ENCODE measurements at regions not wholly inside any gene's neighbourhood (a gene's known extent, or its start where the extent isn't known, plus 50 kb on each side); places are given as distances from the start of the nearest gene placed in this dataset.
"Not testable (repeated sequence)": the region's sequence is repeated elsewhere in the genome, so short reads cannot be mapped to it uniquely, and the experiment has no call there.

- no peak for TF ChIP-seq CTCF (IDR thresholded peaks at IDR 0.05; ENCODE audit: unreplicated experiment)
- no peaks in the 10 kb centered on the region for H3K4me1 Mint-ChIP-seq (ENCODE audit: insufficient read depth, unreplicated experiment)
- CTCF ChIA-PET, result no interaction called here
- intact Hi-C loops (cut with micrococcal nuclease), result no loop called here
- no peak overlapping the region for H3K27ac Mint-ChIP-seq (ENCODE audit: low read depth, unreplicated experiment)
- peaks cover 5% of the 10 kb centered on the region for H3K36me3 Mint-ChIP-seq (ENCODE audit: insufficient read depth, unreplicated experiment)
- peaks cover 34% of the 10 kb centered on the region for H3K9me3 Mint-ChIP-seq (ENCODE audit: unreplicated experiment)
- POLR2A ChIA-PET, result no interaction called here
- H3K4me3 Mint-ChIP-seq (ENCODE audit: unreplicated experiment), result no peak overlapping the region
- H3K27me3 Mint-ChIP-seq (ENCODE audit: insufficient read depth, unreplicated experiment), result no peaks in the 10 kb centered on the region
- BruUV-seq (replicated peaks), result no TSS peak
- no peak for DNase-seq (ENCODE audit: unreplicated experiment)
Observed at GRCh38 chr9:65405253-65405652, 120.2 kb upstream of the FOXD4L5 start.

- POLR2A ChIA-PET, result no interaction called here
- no peak for DNase-seq (ENCODE audit: unreplicated experiment)
- Mint-ChIP-seq H3K27ac (ENCODE audit: low read depth, unreplicated experiment) (no peak overlapping the region), H3K36me3 (ENCODE audit: insufficient read depth, unreplicated experiment) (no peaks in the 10 kb centered on the region), H3K27me3 (ENCODE audit: insufficient read depth, unreplicated experiment) (no peaks in the 10 kb centered on the region), H3K4me1 (ENCODE audit: insufficient read depth, unreplicated experiment) (no peaks in the 10 kb centered on the region), H3K4me3 (ENCODE audit: unreplicated experiment) (no peak overlapping the region), H3K9me3 (ENCODE audit: unreplicated experiment) (peaks cover 27% of the 10 kb centered on the region)
- CTCF ChIA-PET, result no interaction called here
- TF ChIP-seq CTCF (IDR thresholded peaks at IDR 0.05; ENCODE audit: unreplicated experiment), result no peak
- BruUV-seq (replicated peaks), result no TSS peak
- intact Hi-C loops (cut with micrococcal nuclease), result no loop called here
Observed at GRCh38 chr9:65404232-65405006, 119.4 kb upstream of the FOXD4L5 start.

- intact Hi-C loops (cut with micrococcal nuclease), result no loop called here
- Mint-ChIP-seq H3K9me3 (ENCODE audit: unreplicated experiment) (peaks cover 27% of the 10 kb centered on the region), H3K36me3 (ENCODE audit: insufficient read depth, unreplicated experiment) (no peaks in the 10 kb centered on the region), H3K27me3 (ENCODE audit: insufficient read depth, unreplicated experiment) (no peaks in the 10 kb centered on the region), H3K4me3 (ENCODE audit: unreplicated experiment) (no peak overlapping the region), H3K27ac (ENCODE audit: low read depth, unreplicated experiment) (no peak overlapping the region), H3K4me1 (ENCODE audit: insufficient read depth, unreplicated experiment) (no peaks in the 10 kb centered on the region)
- ChIA-PET CTCF (no interaction called here), POLR2A (no interaction called here)
- no peak for TF ChIP-seq CTCF (IDR thresholded peaks at IDR 0.05; ENCODE audit: unreplicated experiment)
- no peak for DNase-seq (ENCODE audit: unreplicated experiment)
- BruUV-seq (replicated peaks), result no TSS peak
Observed at GRCh38 chr9:65403721-65404120, 118.7 kb upstream of the FOXD4L5 start.

- intact Hi-C loops (cut with micrococcal nuclease); H3K4me1 Mint-ChIP-seq (ENCODE audit: insufficient read depth, unreplicated experiment); BruUV-seq (replicated peaks); POLR2A ChIA-PET; H3K27ac Mint-ChIP-seq (ENCODE audit: low read depth, unreplicated experiment); H3K4me3 Mint-ChIP-seq (ENCODE audit: unreplicated experiment); H3K27me3 Mint-ChIP-seq (ENCODE audit: insufficient read depth, unreplicated experiment); CTCF ChIA-PET; DNase-seq (ENCODE audit: unreplicated experiment); H3K36me3 Mint-ChIP-seq (ENCODE audit: insufficient read depth, unreplicated experiment): not testable (repeated sequence)
- peaks cover 22% of the 10 kb centered on the region for H3K9me3 Mint-ChIP-seq (ENCODE audit: unreplicated experiment)
Observed at GRCh38 chr9:65403072-65403471, 118.1 kb upstream of the FOXD4L5 start.

- CTCF ChIA-PET; POLR2A ChIA-PET; H3K4me1 Mint-ChIP-seq (ENCODE audit: insufficient read depth, unreplicated experiment); H3K27ac Mint-ChIP-seq (ENCODE audit: low read depth, unreplicated experiment); intact Hi-C loops (cut with micrococcal nuclease); BruUV-seq (replicated peaks); DNase-seq (ENCODE audit: unreplicated experiment); H3K27me3 Mint-ChIP-seq (ENCODE audit: insufficient read depth, unreplicated experiment); H3K4me3 Mint-ChIP-seq (ENCODE audit: unreplicated experiment); H3K36me3 Mint-ChIP-seq (ENCODE audit: insufficient read depth, unreplicated experiment): not testable (repeated sequence)
- H3K9me3 Mint-ChIP-seq (ENCODE audit: unreplicated experiment), result peaks cover 22% of the 10 kb centered on the region
Observed at GRCh38 chr9:65402206-65402870, 117.3 kb upstream of the FOXD4L5 start.

GRCh38 chr9:65401456-65402045, 116.5 kb upstream of the FOXD4L5 start:
- BruUV-seq (replicated peaks); H3K4me3 Mint-ChIP-seq (ENCODE audit: unreplicated experiment); H3K4me1 Mint-ChIP-seq (ENCODE audit: insufficient read depth, unreplicated experiment); DNase-seq (ENCODE audit: unreplicated experiment); CTCF ChIA-PET; H3K27me3 Mint-ChIP-seq (ENCODE audit: insufficient read depth, unreplicated experiment); H3K36me3 Mint-ChIP-seq (ENCODE audit: insufficient read depth, unreplicated experiment); H3K27ac Mint-ChIP-seq (ENCODE audit: low read depth, unreplicated experiment); POLR2A ChIA-PET; intact Hi-C loops (cut with micrococcal nuclease): not testable (repeated sequence)
- peaks cover 25% of the 10 kb centered on the region for H3K9me3 Mint-ChIP-seq (ENCODE audit: unreplicated experiment)

Data from MCF 10A (cell line).